HG02798 (cell line): ENCODE measurements at regions not wholly inside any gene's neighbourhood (a gene's known extent, or its start where the extent isn't known, plus 50 kb on each side); places are given as distances from the start of the nearest gene placed in this dataset.
A peak's percentile ranks its signal among the peaks of the same experiment; 100 is the strongest.

Experiments used
- ATAC-seq: cut with Tn5 transposase; IDR thresholded peaks from one replicate; pipeline ENCODE4 v1.9.1; 2021; ENCODE audit warnings: mild to moderate bottlenecking; ENCODE audit not compliant: unreplicated experiment, poor library complexity

GRCh38 chr6:137746264-137746663 is 120.8 kb upstream of the TNFAIP3 start:
- peak; percentile 46 for ATAC-seq

- ATAC-seq = no peak
Measured at GRCh38 chr6:137749696-137750211, 117.3 kb upstream of the TNFAIP3 start.

- no peak for ATAC-seq
Measured at GRCh38 chr6:137750297-137750696, 116.8 kb upstream of the TNFAIP3 start.

GRCh38 chr6:137751768-137752560 is 115.1 kb upstream of the TNFAIP3 start:
- no peak for ATAC-seq

- ATAC-seq = peak; percentile 37
Measured at GRCh38 chr6:137754366-137754765, 112.7 kb upstream of the TNFAIP3 start.

- peak; percentile 19 for ATAC-seq
Measured at GRCh38 chr6:137754866-137755265, 112.2 kb upstream of the TNFAIP3 start.

GRCh38 chr6:137755284-137755683 is 111.8 kb upstream of the TNFAIP3 start:
- ATAC-seq = no peak

- no peak for ATAC-seq
Measured at GRCh38 chr6:137756788-137757187, 110.3 kb upstream of the TNFAIP3 start.

- no peak for ATAC-seq
Measured at GRCh38 chr6:137758661-137759060, 108.4 kb upstream of the TNFAIP3 start.

- no peak for ATAC-seq
Measured at GRCh38 chr6:137759624-137760023, 107.4 kb upstream of the TNFAIP3 start.

GRCh38 chr6:137761072-137761471 is 106.0 kb upstream of the TNFAIP3 start:
- no peak for ATAC-seq

GRCh38 chr6:137761487-137761886 is 105.6 kb upstream of the TNFAIP3 start:
- no peak for ATAC-seq

GRCh38 chr6:137762168-137763090 is 104.6 kb upstream of the TNFAIP3 start:
- no peak for ATAC-seq

GRCh38 chr6:137763436-137763835 is 103.6 kb upstream of the TNFAIP3 start:
- ATAC-seq = no peak

- no peak for ATAC-seq
Measured at GRCh38 chr6:137763886-137764285, 103.2 kb upstream of the TNFAIP3 start.

- no peak for ATAC-seq
Measured at GRCh38 chr6:137764464-137764863, 102.6 kb upstream of the TNFAIP3 start.

GRCh38 chr6:137765059-137765458 is 102.0 kb upstream of the TNFAIP3 start:
- ATAC-seq = no peak

- ATAC-seq = no peak
Measured at GRCh38 chr6:137766596-137767370, 100.3 kb upstream of the TNFAIP3 start.

GRCh38 chr6:137767465-137767864 is 99.6 kb upstream of the TNFAIP3 start:
- no peak for ATAC-seq
